ENCODE measurements at regions not wholly inside any gene's neighbourhood (a gene's known extent, or its start where the extent isn't known, plus 50 kb on each side); places are given as distances from the start of the nearest gene placed in this dataset.

DNA sequence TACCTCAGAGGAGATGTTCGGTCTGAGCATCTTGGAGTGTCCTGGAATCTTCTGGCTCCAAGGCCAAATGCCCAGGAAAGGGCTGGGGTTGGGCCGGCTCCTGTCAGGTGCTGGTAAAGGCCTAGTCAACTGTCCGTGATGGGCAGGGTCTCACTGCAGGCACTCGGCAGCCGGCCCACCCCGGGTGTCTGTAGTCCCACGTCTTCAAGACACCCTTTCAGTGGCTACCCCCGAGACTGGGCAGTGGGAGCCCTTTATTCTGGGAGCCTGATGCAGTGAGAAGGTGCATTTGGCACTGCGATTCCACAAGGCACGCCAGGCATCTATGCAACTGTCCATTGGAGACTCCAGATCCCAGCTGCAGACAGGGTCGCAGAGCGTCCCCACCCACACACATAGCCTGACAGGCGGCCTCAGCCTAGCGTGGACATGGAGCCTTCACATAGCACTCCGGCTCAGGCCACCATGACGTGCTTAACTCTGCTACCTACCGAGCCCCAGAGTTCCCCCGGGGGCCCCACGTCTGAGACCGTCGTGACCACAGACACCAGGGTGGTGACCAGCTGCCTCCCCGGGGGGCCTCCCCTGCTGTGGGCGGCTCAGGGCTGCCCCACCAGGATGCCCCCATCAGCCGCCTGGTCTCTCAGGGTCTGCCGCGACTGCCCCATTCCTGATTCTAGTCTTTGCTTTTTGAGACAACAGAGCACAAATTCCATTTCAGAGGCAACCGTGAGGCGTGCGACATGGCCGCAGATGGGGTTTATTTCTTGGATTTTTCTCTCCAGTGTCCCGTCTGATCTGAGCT, 331.8 kb upstream of the SFSWAP start:
- Histone ChIP-seq H3K36me3 (replicated peaks; ENCODE audit: control insufficient read depth, insufficient read depth, low read length) (no peaks in the 10 kb centered on the region), H3K27me3 (ENCODE audit: control insufficient read depth, insufficient read depth, low read length) (peaks cover 22% of the 10 kb centered on the region), H3K4me3 (ENCODE audit: insufficient read depth, low read depth, low read length) (no peak overlapping the region)
- peak; percentile 58 for DNase-seq

DNA sequence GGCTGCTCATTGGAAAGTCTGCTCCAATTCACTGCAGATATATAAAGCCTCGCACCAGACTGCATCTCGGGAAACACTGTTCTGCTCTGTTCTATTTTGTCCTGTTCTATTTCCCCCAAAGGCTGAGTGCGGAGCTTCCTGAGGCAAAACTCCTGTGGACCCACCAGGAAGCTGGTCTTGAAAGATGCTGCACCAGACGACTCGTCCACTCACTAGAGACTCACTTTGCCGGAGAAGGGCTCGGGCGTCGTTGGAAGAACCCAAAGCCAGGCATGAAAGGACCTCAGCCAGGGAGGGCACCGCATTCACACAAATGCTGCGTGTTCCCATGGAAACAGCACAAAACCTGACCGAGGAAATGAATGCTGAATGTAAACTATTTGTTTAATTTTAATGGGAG, 331.2 kb upstream of the SFSWAP start:
- DNase-seq, result peak; percentile 72
- H3K27me3 ChIP-seq (ENCODE audit: control insufficient read depth, insufficient read depth, low read length), result peaks cover 22% of the 10 kb centered on the region
- H3K4me3 ChIP-seq (ENCODE audit: insufficient read depth, low read depth, low read length), result no peak overlapping the region
- no peaks in the 10 kb centered on the region for H3K36me3 ChIP-seq (replicated peaks; ENCODE audit: control insufficient read depth, insufficient read depth, low read length)

DNA sequence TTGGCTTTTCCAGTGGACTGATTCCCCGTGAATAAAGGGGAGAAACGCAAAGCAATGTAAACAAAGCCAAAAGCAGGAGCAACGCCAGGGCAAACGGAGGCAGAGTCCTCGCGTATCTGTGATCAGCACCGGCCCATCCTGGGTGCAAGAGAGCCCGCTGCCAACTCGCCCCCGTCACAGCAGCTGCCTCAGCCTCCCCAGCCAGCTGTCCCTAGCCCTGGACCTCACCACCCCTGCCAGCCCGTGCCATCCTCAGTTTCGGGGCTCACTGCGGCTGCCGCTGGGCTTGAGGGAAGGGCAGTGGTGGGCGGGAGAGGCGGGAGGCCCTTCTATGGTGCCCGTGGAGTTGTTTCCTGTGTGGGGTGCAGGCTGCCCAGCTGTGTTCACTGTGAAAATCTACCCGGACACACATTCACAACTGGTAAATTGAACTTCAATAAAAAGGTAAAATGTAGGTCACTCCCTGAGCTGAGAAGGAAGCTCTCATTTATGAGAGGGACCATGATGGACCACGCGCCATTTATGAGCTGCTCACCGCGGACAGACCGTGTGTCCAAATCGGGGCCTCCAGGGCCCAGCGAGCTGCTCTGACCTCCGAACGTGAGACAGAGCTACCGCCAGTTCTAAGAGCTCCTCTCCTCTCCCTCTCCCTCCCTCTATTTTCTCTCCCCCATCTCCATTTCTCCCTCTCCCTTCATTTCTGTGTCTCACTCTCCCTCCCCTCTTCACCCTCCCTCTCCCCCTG, 330.5 kb upstream of the SFSWAP start:
- peak overlapping the region; percentile 33 for H3K4me3 ChIP-seq (ENCODE audit: insufficient read depth, low read depth, low read length)
- H3K27me3 ChIP-seq (ENCODE audit: control insufficient read depth, insufficient read depth, low read length), result peaks cover 22% of the 10 kb centered on the region
- no peaks in the 10 kb centered on the region for H3K36me3 ChIP-seq (replicated peaks; ENCODE audit: control insufficient read depth, insufficient read depth, low read length)
- peak; percentile 77 for DNase-seq

DNA sequence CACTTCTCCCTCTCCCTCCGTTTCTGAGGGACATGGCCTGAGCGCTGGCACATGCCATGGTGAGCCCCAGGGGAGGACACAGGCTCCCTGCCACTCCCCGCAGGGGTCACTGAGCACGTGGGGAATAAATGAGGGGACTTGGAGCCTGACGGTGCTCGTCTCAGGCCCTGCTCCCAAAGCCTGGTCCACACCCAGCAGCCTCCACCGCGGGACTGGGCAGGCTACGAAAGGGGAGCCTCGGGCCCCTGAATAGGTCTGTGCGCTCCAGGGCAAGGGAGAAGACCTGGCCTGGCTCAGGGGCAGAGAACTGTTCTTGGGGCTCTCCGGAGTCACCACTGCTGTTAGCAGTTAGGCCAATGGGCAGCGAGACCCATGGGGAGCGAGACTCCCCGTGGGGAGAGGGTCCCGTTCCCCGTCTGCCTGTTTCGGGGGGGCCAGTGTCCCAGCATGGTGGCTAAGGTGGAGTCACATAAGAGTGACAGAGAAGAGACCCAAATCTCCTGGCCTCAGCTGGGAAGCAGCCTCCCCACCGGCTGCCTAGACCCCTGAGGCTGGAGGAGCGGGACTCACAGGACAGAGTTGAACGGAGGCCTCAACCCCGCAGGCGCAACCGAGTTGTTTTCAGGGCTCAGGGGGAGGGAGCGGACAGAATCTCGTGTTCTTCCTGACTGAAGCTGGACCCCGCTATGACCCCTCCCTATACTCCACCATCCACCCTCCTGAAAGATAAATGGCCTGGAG, 329.8 kb upstream of the SFSWAP start:
- Histone ChIP-seq H3K4me3 (ENCODE audit: insufficient read depth, low read depth, low read length) (peak overlapping the region; percentile 33), H3K36me3 (replicated peaks; ENCODE audit: control insufficient read depth, insufficient read depth, low read length) (no peaks in the 10 kb centered on the region), H3K27me3 (ENCODE audit: control insufficient read depth, insufficient read depth, low read length) (peaks cover 22% of the 10 kb centered on the region)
- peak; percentile 85 for DNase-seq

DNA sequence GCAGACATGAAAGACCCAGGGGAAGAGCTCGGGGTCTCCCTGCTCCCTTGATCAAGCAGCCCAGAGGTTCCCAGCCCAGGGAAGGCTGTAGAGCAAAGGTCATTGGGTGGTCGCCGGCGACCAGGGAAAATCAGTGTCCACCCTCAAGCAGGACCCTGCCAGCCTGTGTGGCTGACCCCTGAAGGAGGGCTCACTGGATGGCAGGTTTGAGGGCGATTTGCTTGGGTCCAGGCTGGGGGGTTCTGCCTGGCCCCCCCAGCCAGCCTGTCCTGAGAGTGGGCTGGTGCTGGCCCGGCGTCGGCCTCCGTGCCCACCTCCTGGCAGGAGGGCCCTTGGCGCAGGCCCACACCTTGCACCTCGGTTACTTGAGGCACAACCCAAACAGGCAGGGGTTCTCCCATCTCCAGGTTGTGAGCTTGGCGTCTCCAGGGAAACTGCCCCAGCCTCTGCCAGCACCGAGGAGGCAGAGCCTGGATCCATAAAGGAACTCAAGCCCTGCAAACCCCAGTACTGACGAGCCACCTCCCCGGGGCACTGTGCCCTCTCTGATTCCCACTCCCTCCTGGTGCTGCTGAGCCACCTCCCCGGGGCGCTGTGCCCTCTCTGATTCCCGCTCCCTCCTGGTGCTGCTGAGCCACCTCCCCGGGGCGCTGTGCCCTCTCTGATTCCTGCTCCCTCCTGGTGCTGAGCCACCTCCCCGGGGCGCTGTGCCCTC, 329.0 kb upstream of the SFSWAP start:
- Histone ChIP-seq H3K4me3 (ENCODE audit: insufficient read depth, low read depth, low read length) (no peak overlapping the region; the same call in 1 of the 2 replicates), H3K27me3 (ENCODE audit: control insufficient read depth, insufficient read depth, low read length) (peaks cover 22% of the 10 kb centered on the region), H3K36me3 (replicated peaks; ENCODE audit: control insufficient read depth, insufficient read depth, low read length) (no peaks in the 10 kb centered on the region)
- DNase-seq, result peak; percentile 58

DNA sequence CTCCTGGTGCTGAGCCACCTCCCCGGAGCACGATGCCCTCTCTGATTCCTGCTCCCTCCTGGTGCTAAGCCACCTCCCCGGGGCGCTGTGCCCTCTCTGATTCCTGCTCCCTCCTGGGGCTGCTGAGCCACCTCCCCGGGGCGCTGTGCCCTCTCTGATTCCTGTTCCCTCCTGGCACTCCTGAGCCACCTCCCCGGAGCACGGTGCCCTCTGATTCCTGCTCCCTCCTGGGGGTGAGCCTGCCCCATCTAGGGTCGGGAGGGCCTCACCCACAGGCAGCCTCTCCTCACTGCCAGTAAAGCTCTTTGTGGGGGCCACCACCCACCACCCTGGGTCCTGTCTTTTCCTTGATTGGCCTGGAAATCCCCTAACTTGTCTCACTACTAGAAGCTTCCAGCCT, 327.6 kb upstream of the SFSWAP start:
- DNase-seq, result peak; percentile 51
- Histone ChIP-seq H3K36me3 (replicated peaks; ENCODE audit: control insufficient read depth, insufficient read depth, low read length) (no peaks in the 10 kb centered on the region), H3K27me3 (ENCODE audit: control insufficient read depth, insufficient read depth, low read length) (peaks cover 21% of the 10 kb centered on the region), H3K4me3 (ENCODE audit: insufficient read depth, low read depth, low read length) (no peak overlapping the region)

DNA sequence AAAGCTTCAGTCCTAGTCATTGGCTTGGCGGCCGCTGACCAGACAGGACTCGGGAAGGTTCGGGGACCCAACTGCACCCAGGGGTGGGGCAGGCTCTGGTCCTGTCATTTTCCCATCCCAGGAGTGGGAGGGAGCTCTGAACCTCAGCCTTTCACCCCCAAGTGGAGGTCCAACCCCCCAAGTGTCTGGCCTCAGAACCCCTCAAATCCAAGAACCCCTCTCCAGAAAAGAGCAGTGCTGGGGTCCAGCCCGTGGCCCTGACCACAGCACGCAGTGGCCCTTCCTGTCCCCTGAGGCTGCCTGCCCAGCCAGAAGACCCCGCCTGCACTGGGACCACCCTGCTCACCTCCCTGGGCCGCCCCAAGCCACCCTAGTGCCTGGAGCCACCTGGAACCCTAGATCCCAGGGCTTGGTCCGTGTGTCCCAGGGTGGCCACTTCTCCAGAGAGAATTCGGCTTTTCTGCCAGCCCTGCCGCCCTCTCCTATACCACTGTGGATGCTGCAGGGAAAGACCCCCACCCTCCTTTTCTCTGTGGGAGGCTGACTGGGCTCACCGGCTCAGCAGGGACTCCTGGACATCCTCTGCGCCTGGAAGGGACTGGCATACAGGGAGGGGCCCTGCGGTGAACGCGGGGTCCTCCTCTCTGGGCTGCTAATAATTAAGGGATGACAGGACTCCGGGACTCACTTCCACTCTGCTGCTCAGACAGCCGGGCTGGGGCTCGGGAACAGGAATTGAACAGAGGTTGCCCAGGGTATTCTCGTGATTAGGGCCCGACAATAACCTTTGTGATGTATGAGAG, 326.9 kb upstream of the SFSWAP start:
- Histone ChIP-seq H3K4me3 (ENCODE audit: insufficient read depth, low read depth, low read length) (no peak overlapping the region), H3K36me3 (replicated peaks; ENCODE audit: control insufficient read depth, insufficient read depth, low read length) (no peaks in the 10 kb centered on the region), H3K27me3 (ENCODE audit: control insufficient read depth, insufficient read depth, low read length) (peaks cover 20% of the 10 kb centered on the region)
- DNase-seq, result no peak

DNA sequence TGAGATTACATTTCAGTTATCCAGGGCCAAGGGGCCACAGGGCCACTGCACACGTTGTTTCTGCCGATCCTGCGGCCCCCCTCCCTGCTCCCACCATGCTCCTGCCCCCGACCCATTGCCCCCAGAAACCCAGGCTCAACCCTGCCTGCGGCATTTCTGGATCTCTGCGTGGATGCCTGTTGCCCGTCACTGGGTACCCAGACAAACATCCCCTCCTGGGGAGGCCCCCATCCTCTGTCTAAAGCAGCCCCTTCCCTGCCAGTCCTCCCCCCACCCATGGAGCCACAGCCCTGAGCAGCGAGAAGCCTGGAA, 326.4 kb upstream of the SFSWAP start:
- Histone ChIP-seq H3K4me3 (ENCODE audit: insufficient read depth, low read depth, low read length) (no peak overlapping the region), H3K36me3 (replicated peaks; ENCODE audit: control insufficient read depth, insufficient read depth, low read length) (no peaks in the 10 kb centered on the region), H3K27me3 (ENCODE audit: control insufficient read depth, insufficient read depth, low read length) (peaks cover 17% of the 10 kb centered on the region)
- peak; percentile 55 for DNase-seq

DNA sequence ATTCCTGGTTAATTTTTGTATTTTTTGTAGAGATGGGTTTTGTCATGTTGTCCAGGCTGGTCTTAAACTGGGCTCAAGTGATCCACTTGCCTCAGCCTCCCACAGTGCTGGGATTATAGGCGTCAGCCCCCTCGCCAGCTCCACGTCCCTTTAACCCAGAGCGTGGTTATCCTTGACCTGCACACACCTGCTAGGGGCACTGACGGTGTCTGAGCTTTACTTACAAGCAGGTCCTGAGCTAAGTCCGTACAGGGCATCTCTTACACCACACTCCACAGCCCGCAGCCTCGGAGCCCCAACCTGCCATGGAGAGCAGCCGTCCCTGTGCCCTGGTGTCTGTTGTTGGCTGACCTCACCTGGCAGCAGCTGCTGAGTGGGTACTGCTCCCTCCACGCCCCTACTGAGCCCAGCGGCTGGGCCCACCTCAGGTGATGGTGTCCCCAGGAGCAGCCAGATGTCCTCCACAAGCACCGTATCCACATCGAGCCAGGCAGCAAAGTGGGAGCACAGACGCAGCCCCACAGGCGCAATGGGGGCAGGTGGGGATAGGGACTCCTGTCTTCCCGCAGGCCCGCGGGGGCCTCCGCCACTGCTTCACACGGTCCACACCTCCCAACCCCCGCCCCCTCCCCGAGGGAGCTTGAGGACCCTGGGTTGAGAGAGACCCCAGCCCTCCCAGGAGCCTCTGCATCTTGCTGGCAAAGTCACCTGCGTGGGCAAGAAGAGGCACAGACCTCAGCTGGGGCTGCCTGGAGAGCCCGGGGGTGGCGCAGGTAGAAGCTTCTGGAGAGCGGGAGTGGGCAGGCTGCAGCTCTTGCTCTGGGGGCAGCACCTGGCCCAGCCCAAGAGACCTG, 325.4 kb upstream of the SFSWAP start:
- DNase-seq, result peak; percentile 57
- no peak overlapping the region for H3K4me3 ChIP-seq (ENCODE audit: insufficient read depth, low read depth, low read length)
- no peaks in the 10 kb centered on the region for H3K36me3 ChIP-seq (replicated peaks; ENCODE audit: control insufficient read depth, insufficient read depth, low read length)
- peaks cover 9% of the 10 kb centered on the region for H3K27me3 ChIP-seq (ENCODE audit: control insufficient read depth, insufficient read depth, low read length)

DNA sequence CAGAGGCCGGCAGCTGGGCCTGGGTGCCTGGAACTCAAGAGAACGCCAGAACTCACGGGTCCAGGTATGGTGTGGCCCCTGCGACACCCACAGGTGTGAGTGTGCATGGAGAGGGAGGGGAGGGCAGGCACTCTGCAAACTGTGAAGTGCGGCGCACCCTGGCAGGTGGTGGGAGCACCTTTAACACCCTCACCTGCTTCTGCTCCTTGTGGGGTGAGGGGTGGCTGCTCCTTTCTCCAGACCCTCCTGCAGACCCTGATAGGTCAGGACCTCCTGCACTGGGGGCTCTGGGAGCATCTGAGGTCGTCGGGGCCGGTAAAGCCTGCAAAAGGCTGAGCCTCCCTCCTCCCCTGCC, 324.7 kb upstream of the SFSWAP start:
- no peaks in the 10 kb centered on the region for H3K36me3 ChIP-seq (replicated peaks; ENCODE audit: control insufficient read depth, insufficient read depth, low read length)
- no peak overlapping the region for H3K4me3 ChIP-seq (ENCODE audit: insufficient read depth, low read depth, low read length)
- H3K27me3 ChIP-seq (ENCODE audit: control insufficient read depth, insufficient read depth, low read length), result peaks cover 5% of the 10 kb centered on the region
- no peak for DNase-seq

DNA sequence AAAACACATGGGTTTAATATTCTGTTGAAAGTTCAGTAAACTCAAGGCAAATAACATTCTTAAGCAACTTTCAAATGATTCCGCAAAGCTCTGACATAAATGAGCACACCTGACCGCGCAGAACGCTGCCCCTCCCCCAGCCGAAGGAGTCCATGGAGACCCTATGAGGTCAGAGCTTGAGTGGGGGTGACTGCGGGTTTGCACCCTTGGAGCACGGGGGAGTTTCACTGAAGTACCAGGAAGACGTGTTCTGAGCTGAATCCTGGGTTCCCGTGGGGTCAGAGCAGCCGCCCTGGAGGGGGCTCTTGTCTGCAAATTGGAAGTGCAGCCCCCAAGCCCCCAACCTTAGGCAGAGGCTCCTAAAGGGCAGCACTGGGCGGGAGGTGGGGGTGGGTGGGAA, 324.1 kb upstream of the SFSWAP start:
- Histone ChIP-seq H3K4me3 (ENCODE audit: insufficient read depth, low read depth, low read length) (no peak overlapping the region), H3K36me3 (replicated peaks; ENCODE audit: control insufficient read depth, insufficient read depth, low read length) (no peaks in the 10 kb centered on the region), H3K27me3 (ENCODE audit: control insufficient read depth, insufficient read depth, low read length) (peaks cover 2% of the 10 kb centered on the region; the same call in 1 of the 2 replicates)
- peak; percentile 57 for DNase-seq

DNA sequence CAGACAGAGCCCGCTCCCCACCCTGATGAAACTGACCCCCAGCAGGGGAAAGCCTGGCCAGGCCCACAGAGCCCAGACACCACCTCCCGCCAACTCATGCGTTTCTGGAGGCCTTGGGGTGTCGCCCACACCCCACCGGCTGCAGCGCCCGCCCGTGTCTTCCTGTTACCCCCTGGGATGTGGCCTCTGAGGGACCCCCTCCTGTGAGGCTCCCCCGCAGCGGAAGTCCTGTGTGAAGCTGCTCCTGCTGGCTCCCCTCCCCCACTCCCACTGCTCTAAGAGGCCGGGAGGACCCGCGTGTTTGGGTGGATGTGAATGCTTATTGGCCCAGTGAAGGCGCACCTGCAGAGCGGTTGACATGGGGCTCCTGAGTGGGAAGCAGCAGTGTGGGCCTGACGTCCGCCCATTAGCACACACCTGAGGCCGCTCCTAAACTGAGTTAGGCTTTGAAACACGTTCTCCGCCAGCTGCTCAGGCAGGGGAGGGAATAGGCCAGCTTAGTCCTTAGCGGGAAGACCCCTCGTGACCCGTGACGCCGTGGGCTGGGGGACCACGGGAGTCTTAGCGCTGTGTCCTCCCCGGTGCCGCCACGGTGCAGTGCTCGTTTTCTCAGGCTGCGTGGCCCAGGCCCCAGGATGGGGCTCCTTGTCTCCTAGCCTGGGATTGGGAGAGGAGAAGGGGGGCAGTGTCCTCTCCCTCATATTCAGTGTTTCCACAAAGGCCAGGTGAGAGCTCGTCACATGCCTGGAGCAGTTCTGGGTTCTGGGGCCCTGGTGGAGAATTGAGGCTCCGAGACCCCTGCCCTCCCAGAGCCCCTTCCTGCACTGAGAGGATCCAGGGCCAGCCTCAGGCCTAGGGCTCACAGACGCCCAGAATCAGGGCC, 323.4 kb upstream of the SFSWAP start:
- Histone ChIP-seq H3K4me3 (ENCODE audit: insufficient read depth, low read depth, low read length) (no peak overlapping the region), H3K36me3 (replicated peaks; ENCODE audit: control insufficient read depth, insufficient read depth, low read length) (no peaks in the 10 kb centered on the region), H3K27me3 (ENCODE audit: control insufficient read depth, insufficient read depth, low read length) (no peaks in the 10 kb centered on the region)
- DNase-seq, result peak; percentile 61

All from H7 (cell line).